Type B pancreatic cell (in vitro differentiated cells): ENCODE measurements at regions not wholly inside any gene's neighbourhood (a gene's known extent, or its start where the extent isn't known, plus 50 kb on each side); places are given as distances from the start of the nearest gene placed in this dataset.
A peak's percentile ranks its signal among the peaks of the same experiment; 100 is the strongest.

Experiments used
- DNase-seq: peaks from one replicate; pipeline ENCODE4 v3.0.0; 2021; ENCODE audit warnings: mixed read lengths; ENCODE audit not compliant: unreplicated experiment; ENCODE audit errors: extremely low spot score
- H3K27ac Mint-ChIP-seq: 2 replicates; pipeline ENCODE4 v1.8.0; 2021; ENCODE audit warnings: mild to moderate bottlenecking, mixed read lengths
- H3K27me3 Mint-ChIP-seq: 2 replicates; pipeline ENCODE4 v1.8.0; 2021; ENCODE audit warnings: mixed read lengths
- H3K36me3 Mint-ChIP-seq: 2 replicates; pipeline ENCODE4 v1.8.0; 2021; ENCODE audit warnings: mixed read lengths
- H3K4me1 Mint-ChIP-seq: one replicate; pipeline ENCODE4 v1.8.0; 2021; ENCODE audit warnings: mixed read lengths; ENCODE audit not compliant: unreplicated experiment
- H3K4me3 Mint-ChIP-seq: 2 replicates; pipeline ENCODE4 v1.8.0; 2021; ENCODE audit warnings: mild to moderate bottlenecking, mixed read lengths
- H3K9me3 Mint-ChIP-seq: 2 replicates; pipeline ENCODE4 v1.8.0; 2021; ENCODE audit warnings: mixed read lengths
- CTCF ChIP-seq: fragments of 200-600 bp; sonication (generic); conservative IDR thresholded peaks from 2 replicates; pipeline ENCODE4 v1.5.0; 2021; ENCODE audit warnings: antibody characterized with exemption, mild to moderate bottlenecking

GRCh38 chr9:110115826-110116542 lies 92.0 kb downstream of the C9orf152 start:
- Mint-ChIP-seq H3K36me3 (peaks cover 5% of the 10 kb centered on the region), H3K4me1 (peaks cover 39% of the 10 kb centered on the region)
- no peak for DNase-seq

GRCh38 chr9:110116543-110116885 lies 91.4 kb downstream of the C9orf152 start:
- no peak overlapping the region for H3K4me3 Mint-ChIP-seq
- H3K27me3 Mint-ChIP-seq, result no peaks in the 10 kb centered on the region
- H3K9me3 Mint-ChIP-seq, result no peaks in the 10 kb centered on the region
- no peak for TF ChIP-seq CTCF
- peaks cover 5% of the 10 kb centered on the region for H3K36me3 Mint-ChIP-seq
- peaks cover 44% of the 10 kb centered on the region for H3K4me1 Mint-ChIP-seq
- DNase-seq, result no peak
- H3K27ac Mint-ChIP-seq, result peak overlapping the region; percentile 56

More at GRCh38 chr9:110115826-110116542, 92.0 kb downstream of the C9orf152 start:
- TF ChIP-seq CTCF, result no peak
- H3K27me3 Mint-ChIP-seq, result no peaks in the 10 kb centered on the region
- H3K4me3 Mint-ChIP-seq, result no peak overlapping the region
- H3K9me3 Mint-ChIP-seq, result no peaks in the 10 kb centered on the region
- H3K27ac Mint-ChIP-seq, result peak overlapping the region; percentile 56

- H3K4me1 Mint-ChIP-seq, result peaks cover 46% of the 10 kb centered on the region
These were observed 86.8 kb downstream of the C9orf152 start for GRCh38 chr9:110121170-110121569.

GRCh38 chr9:110123341-110124095 lies 84.4 kb downstream of the C9orf152 start:
- peaks cover 59% of the 10 kb centered on the region for H3K4me1 Mint-ChIP-seq
- H3K27ac Mint-ChIP-seq, result peak overlapping the region; percentile 15
- no peak for TF ChIP-seq CTCF
- H3K36me3 Mint-ChIP-seq, result no peaks in the 10 kb centered on the region
- H3K27me3 Mint-ChIP-seq, result no peaks in the 10 kb centered on the region
- no peaks in the 10 kb centered on the region for H3K9me3 Mint-ChIP-seq
- DNase-seq, result no peak
- no peak overlapping the region for H3K4me3 Mint-ChIP-seq

More at GRCh38 chr9:110121170-110121569, 86.8 kb downstream of the C9orf152 start:
- no peak overlapping the region for H3K4me3 Mint-ChIP-seq
- H3K27me3 Mint-ChIP-seq, result no peaks in the 10 kb centered on the region
- no peaks in the 10 kb centered on the region for H3K36me3 Mint-ChIP-seq
- TF ChIP-seq CTCF, result no peak
- H3K27ac Mint-ChIP-seq, result no peak overlapping the region
- no peaks in the 10 kb centered on the region for H3K9me3 Mint-ChIP-seq
- no peak for DNase-seq

GRCh38 chr9:110124439-110124838 lies 83.5 kb downstream of the C9orf152 start:
- Mint-ChIP-seq H3K9me3 (no peaks in the 10 kb centered on the region), H3K4me3 (no peak overlapping the region), H3K4me1 (peaks cover 67% of the 10 kb centered on the region), H3K27ac (peak overlapping the region; percentile 88), H3K36me3 (no peaks in the 10 kb centered on the region), H3K27me3 (no peaks in the 10 kb centered on the region)
- no peak for DNase-seq
- no peak for TF ChIP-seq CTCF
